SKM-1 treated with dmso at 0.1 percent for 144 hours (cell line): ENCODE measurements at regions not wholly inside any gene's neighbourhood (a gene's known extent, or its start where the extent isn't known, plus 50 kb on each side); places are given as distances from the start of the nearest gene placed in this dataset.
A peak's percentile ranks its signal among the peaks of the same experiment; 100 is the strongest.
"Not testable (repeated sequence)": the region's sequence is repeated elsewhere in the genome, so short reads cannot be mapped to it uniquely, and the experiment has no call there.

Experiments used
- DNase-seq: peaks from one replicate; lab custom pipeline; 2025; ENCODE audit not compliant: unreplicated experiment; lab: John Stamatoyannopoulos, UW

DNA sequence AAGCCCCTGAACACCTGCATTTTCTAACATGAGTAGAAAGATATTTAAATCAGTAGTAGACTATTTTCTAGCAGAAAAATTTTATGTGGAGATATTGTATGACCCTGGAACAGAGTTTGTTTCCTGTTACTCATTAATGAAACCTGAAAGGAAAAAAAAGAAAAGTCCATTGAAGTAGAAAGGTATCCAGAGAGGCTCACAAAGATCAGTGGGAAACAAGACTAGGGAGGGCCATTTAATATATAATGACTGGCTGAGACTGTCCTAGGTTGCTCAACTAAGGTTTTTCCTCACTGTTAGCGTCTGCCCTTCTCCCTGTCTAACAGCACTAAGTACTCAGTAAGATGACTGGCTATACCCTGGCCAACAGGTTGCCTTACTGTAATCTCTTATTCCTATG, 788.6 kb downstream of the GLUD2 start:
- DNase-seq, result no peak

GRCh38 chrX:121851033-121851432, 803.6 kb downstream of the GLUD2 start:
- DNase-seq, result no peak

- DNase-seq, result no peak
These were observed 806.6 kb downstream of the GLUD2 start for GRCh38 chrX:121853762-121854613.

- DNase-seq, result no peak
These were observed 807.2 kb downstream of the GLUD2 start for GRCh38 chrX:121854614-121854911.

DNA sequence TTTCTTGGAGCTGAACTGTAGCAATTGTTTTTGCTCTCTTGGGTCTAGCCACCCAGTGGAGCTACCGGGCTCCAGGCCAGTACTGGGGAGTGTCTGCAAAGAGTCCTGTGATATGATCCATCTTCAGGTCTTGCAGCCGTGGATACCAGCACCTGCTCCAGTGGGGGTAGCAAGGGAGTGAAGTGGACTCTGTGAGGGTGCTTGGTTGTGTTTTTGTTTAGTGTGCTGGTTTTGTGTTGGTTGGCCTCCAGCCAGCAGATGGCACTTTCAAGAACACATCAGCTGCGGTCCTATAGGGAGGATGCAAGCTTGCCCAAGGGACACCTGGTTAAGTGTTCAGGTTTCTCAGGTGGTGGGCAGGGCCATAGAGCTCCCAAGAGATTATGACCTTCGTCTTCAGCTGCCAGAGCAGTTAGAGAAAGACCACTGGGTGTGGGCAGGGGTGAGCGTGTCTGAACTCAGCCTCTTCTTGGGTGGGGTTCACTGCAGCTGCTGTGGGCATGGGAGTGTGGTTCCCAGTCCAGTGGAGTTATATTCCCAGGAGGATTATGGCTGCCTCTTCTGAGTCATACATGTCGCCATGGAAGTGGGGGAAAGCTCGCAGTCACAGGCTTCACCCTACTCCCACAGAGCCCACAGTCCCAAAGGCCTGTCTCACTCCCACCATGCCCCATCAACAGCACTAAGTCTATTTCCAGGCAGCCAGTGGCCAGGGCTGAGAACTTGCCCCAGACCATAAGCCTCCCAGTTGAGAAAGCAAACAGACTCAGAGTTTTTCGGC, 811.6 kb downstream of the GLUD2 start:
- DNase-seq, result no peak

DNA sequence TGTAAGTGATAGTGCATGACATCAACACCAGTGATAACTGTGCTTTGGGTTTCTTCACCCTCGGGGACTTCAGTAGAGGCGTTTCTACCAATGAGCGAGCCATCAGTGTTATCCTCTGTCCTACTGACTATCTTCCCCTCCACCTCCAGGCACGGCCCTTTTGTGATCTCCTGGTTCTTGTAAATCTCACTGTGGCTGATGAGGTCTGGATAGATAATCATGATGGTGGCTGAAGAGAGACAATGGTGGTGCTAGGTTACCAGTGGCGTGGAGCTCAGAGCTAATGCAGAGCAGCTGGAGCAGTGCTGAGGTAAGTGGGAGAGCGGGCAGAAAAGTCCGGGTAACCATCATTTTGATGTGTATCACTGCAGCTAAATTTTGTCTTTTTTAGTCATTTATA, 816.6 kb downstream of the GLUD2 start:
- no peak for DNase-seq

- DNase-seq, result no peak
These were observed 817.2 kb downstream of the GLUD2 start for GRCh38 chrX:121864561-121864960.

DNA sequence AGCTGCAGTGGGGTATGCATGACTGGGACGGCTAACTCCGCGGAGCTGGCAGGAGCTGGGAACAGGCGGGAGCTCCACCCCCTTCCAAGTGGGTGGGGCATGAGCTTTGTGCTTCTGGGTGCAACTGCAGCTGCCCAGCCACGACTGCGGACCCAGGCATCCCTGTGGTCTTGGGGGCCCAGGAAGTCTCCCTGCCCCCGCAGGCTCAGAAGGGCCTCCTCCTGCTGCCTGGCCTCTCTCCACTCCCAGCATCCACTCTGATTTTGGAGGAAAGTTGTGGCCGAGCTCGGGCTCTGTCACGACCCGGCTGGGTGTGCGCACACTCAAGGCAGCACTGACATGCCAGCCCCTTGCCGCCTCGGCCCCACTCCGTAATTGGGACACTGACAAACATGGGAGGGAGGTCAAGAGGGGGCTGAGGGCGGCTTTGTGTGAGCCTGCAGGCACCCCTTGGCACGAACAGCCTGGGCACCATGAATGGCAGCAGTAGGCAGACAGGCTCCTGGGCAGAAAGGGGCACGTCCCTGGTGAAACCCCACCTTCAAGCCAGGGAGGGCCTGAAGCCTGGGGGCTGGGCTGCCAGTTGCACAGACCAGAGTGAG, 822.6 kb downstream of the GLUD2 start:
- no peak for DNase-seq

DNA sequence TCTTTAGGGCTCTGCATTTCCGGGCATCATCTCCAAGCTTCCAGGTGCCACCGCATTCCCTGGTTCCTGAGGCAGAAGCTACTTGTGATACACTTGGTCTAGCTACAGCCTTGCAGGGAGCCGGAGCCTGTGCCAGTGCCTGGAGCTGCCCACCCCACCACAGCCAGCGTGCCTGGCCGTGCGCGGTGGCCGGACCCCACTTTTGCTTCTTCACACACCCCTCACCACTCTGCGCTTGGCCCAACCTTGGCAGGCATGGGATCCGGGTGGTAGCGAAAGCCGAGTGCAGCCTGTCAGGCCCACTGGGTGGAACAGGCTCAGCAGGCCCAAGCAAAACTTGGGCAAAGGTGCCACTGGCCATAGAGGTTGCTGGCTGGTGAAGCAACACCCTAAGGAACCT, 823.7 kb downstream of the GLUD2 start:
- no peak for DNase-seq

DNA sequence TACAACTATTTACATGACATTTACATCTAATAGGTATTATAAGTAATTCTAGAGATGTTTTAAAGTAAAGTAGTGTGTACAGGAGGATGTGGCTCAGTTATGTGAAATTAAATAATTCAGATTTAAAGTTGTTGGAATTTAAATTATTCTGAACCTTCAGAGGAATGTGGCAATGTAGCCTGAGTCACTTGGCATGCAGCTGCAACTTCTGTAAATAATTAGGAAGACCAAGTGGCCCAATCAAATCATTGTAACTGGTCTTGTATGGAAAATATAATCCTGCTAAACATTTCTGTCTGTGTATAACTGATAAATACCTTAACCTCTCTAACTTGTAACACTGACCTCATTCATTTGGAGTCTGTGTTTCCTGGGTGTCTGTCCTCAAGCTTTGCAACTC, 828.9 kb downstream of the GLUD2 start:
- no peak for DNase-seq

- DNase-seq, result not testable (repeated sequence)
These were observed 829.9 kb downstream of the GLUD2 start for GRCh38 chrX:121877337-121877736.

- peak; percentile 0 for DNase-seq
These were observed 839.1 kb downstream of the GLUD2 start for GRCh38 chrX:121886557-121886956.

GRCh38 chrX:121894756-121895155, 847.3 kb downstream of the GLUD2 start:
- no peak for DNase-seq

GRCh38 chrX:121902463-121902862, 855.1 kb downstream of the GLUD2 start:
- no peak for DNase-seq

DNA sequence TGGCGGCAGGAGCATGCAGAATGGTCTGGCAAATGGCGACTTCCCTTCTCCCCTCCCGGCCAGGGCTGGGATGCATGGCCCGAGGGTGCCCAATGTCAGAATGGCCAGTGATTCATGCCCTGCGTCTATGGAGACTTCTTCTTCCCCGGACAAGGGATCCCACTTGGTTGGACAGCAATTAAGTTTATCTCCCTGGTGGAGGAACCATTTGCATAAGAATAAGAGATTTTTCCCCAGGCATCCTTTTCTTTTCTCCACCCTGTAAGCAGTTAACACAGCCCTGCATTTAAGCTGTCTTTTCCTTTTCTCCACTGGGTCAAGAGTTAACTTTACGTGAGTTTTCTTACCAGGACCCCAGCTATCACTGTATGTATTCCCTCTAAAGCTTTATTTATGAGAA, 856.6 kb downstream of the GLUD2 start:
- DNase-seq, result no peak

GRCh38 chrX:121921258-121921657, 873.8 kb downstream of the GLUD2 start:
- no peak for DNase-seq

GRCh38 chrX:121931567-121931966, 884.2 kb downstream of the GLUD2 start:
- DNase-seq, result no peak

GRCh38 chrX:121932688-121933087, 885.3 kb downstream of the GLUD2 start:
- DNase-seq, result no peak

DNA sequence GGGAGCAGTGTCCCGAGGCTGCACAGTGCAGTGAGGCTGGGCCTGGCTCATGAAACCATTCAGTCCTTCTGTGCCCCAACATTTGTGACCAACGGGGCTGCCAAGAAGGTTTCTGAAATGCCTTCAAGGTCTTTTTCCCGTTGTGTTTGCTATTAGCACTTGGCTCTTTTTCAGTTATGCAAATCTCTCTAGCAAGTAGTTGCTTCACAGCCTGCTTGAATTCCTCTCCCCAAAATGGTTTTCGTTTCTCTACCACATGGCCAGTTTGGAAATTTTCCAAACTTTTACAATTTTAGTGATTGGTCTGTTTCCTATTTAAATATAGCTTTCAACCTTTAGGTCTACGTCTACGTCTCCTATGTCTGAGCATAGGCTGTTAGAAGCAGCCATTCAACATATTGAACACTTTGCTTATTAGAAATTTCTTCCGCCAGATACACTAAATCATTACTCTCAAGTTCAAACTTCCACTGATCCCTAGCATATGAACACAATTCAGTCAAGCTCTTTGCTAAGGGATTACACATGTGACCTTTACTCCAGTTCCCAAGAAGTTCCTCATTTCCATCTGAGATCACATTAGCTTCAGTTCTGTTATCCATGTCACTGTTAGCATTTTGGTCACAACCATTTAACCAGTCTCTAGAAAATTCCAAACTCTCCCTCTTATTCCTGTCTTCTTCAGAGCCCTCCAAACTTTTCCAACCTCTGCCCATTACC, 901.8 kb downstream of the GLUD2 start:
- DNase-seq, result no peak

DNA sequence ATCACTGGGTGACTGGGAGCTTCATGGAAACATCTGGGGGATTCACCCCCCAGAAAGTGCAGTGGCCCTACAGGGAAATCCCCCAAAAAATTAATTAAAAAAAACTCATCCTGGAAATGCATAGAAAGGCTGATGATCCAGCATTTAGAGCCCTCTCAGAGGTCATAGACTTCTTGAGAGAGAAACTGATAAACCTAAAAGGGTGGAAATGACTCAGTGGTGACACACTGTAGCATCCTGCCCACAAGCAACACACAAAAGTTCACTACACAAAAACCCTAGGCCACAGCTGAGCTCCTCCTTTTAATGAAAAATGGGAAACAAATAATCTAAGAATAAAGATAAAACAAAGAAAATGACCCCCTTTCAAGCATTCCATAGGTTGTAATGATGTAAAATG, 911.5 kb downstream of the GLUD2 start:
- no peak for DNase-seq

DNA sequence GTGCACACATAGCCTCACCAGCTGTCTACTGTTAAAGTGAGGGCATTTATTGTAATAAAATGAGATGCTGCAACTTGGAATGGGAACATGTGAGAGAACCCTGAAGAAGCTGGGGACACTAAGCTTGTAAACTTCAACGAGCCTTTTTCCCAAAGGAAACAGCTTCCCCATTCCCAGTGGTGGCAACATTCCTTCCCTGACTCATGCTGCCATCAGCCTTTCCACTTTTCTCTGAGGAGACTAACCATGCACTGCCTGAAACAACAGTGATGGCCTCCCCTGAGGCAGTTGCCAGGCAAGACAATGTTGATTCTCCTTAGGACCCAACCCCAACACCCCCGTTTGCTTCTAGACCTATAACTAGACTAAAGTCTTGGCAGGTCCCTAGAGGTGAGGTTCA, 928.3 kb downstream of the GLUD2 start:
- no peak for DNase-seq
